Fibroblast of mammary gland (primary cell): ENCODE measurements at regions not wholly inside any gene's neighbourhood (a gene's known extent, or its start where the extent isn't known, plus 50 kb on each side); places are given as distances from the start of the nearest gene placed in this dataset.
"Not testable (repeated sequence)": the region's sequence is repeated elsewhere in the genome, so short reads cannot be mapped to it uniquely, and the experiment has no call there.

Source experiments
- DNase-seq: peaks from one replicate; pipeline ENCODE4 v3.0.0-alpha.2; 2010; ENCODE audit warnings: low read depth
- H3K4me3 ChIP-seq: 2 replicates; pipeline ENCODE4 v1.5.1; 2011; ENCODE audit warnings: low read depth, mild to moderate bottlenecking, low read length, moderate library complexity; ENCODE audit not compliant: control insufficient read depth
- CTCF ChIP-seq: conservative IDR thresholded peaks from 2 replicates; pipeline ENCODE4 v1.5.1; 2011; ENCODE audit warnings: low read depth, low read length, inconsistent platforms; ENCODE audit not compliant: control insufficient read depth, insufficient read depth

GRCh38 chr12:39671898-39672875, 52.6 kb upstream of the ABCD2 start:
- no peak overlapping the region for H3K4me3 ChIP-seq
- DNase-seq, result no peak
- no peak for TF ChIP-seq CTCF

- not testable (repeated sequence) for H3K4me3 ChIP-seq, DNase-seq
These were observed 49.9 kb upstream of the ABCD2 start for GRCh38 chr12:39669539-39669938.
